ENCODE measurements at regions not wholly inside any gene's neighbourhood (a gene's known extent, or its start where the extent isn't known, plus 50 kb on each side); places are given as distances from the start of the nearest gene placed in this dataset.

GRCh38 chr5:110918683-110919082 lies 152.8 kb upstream of the TSLP start:
- 24 to 44% methylated on average over 1 of the region's 1 CpG for WGBS, 2 donors
- H3K4me1 ChIP-seq: peaks cover 0 to 23% (median 22%) of the 10 kb centered on the region in 4 donors
- DNase-seq: no peak
- no peaks in the 10 kb centered on the region for H3K9me3 ChIP-seq
- intact Hi-C loops (cut with DNase I): no loop called here
- H3K4me3 ChIP-seq: no peak overlapping the region
- H3K36me3 ChIP-seq: no peaks in the 10 kb centered on the region
- H3K27me3 ChIP-seq: no peaks in the 10 kb centered on the region
- TF ChIP-seq EP300 (IDR thresholded peaks at IDR 0.05): no peak
- TF ChIP-seq POLR2A (IDR thresholded peaks at IDR 0.05): no peak
- no peak for TF ChIP-seq POLR2AphosphoS5 (IDR thresholded peaks at IDR 0.05)
- TF ChIP-seq CTCF (IDR thresholded peaks at IDR 0.05): no peak
- no peak overlapping the region for H3K27ac ChIP-seq

GRCh38 chr5:110923971-110924370 lies 147.5 kb upstream of the TSLP start:
- no peak overlapping the region for H3K27ac ChIP-seq
- no peaks in the 10 kb centered on the region for H3K9me3 ChIP-seq
- intact Hi-C loops (cut with DNase I): no loop called here
- WGBS, 2 donors: 92 to 93% methylated on average over 1 of the region's 1 CpG
- no peak for DNase-seq
- H3K27me3 ChIP-seq: no peaks in the 10 kb centered on the region
- TF ChIP-seq POLR2AphosphoS5 (IDR thresholded peaks at IDR 0.05) (no peak), POLR2A (IDR thresholded peaks at IDR 0.05) (no peak), EP300 (IDR thresholded peaks at IDR 0.05) (no peak), CTCF (IDR thresholded peaks at IDR 0.05) (no peak)
- no peak overlapping the region for H3K4me3 ChIP-seq
- no peaks in the 10 kb centered on the region for H3K36me3 ChIP-seq
- no peaks in the 10 kb centered on the region for H3K4me1 ChIP-seq

GRCh38 chr5:110925398-110925797 lies 146.1 kb upstream of the TSLP start:
- 91% methylated on average over 2 of the region's 2 CpGs for WGBS, 2 donors
- no peaks in the 10 kb centered on the region for H3K4me1 ChIP-seq
- no peaks in the 10 kb centered on the region for H3K9me3 ChIP-seq
- TF ChIP-seq POLR2A (IDR thresholded peaks at IDR 0.05) (no peak), POLR2AphosphoS5 (IDR thresholded peaks at IDR 0.05) (no peak), CTCF (IDR thresholded peaks at IDR 0.05) (no peak), EP300 (IDR thresholded peaks at IDR 0.05) (no peak)
- no peak overlapping the region for H3K4me3 ChIP-seq
- H3K27me3 ChIP-seq: no peaks in the 10 kb centered on the region
- intact Hi-C loops (cut with DNase I): no loop called here
- H3K27ac ChIP-seq: no peak overlapping the region
- H3K36me3 ChIP-seq: no peaks in the 10 kb centered on the region
- DNase-seq: no peak

GRCh38 chr5:110925916-110926315 lies 145.6 kb upstream of the TSLP start:
- intact Hi-C loops (cut with DNase I): no loop called here
- Histone ChIP-seq H3K36me3 (no peaks in the 10 kb centered on the region), H3K27ac (no peak overlapping the region), H3K27me3 (no peaks in the 10 kb centered on the region), H3K9me3 (no peaks in the 10 kb centered on the region), H3K4me1 (no peaks in the 10 kb centered on the region), H3K4me3 (no peak overlapping the region)
- WGBS, 2 donors: 19 to 76% methylated on average over 1 of the region's 1 CpG
- DNase-seq: no peak
- TF ChIP-seq POLR2A (IDR thresholded peaks at IDR 0.05): no peak
- no peak for TF ChIP-seq POLR2AphosphoS5 (IDR thresholded peaks at IDR 0.05)
- no peak for TF ChIP-seq CTCF (IDR thresholded peaks at IDR 0.05)
- TF ChIP-seq EP300 (IDR thresholded peaks at IDR 0.05): no peak

GRCh38 chr5:110932755-110933488 lies 138.6 kb upstream of the TSLP start:
- WGBS, 2 donors: 49 to 77% methylated on average over 1 of the region's 1 CpG
- H3K4me3 ChIP-seq: no peak overlapping the region
- DNase-seq: no peak
- H3K36me3 ChIP-seq: no peaks in the 10 kb centered on the region
- intact Hi-C loops (cut with DNase I): no loop called here
- no peaks in the 10 kb centered on the region for H3K4me1 ChIP-seq
- no peaks in the 10 kb centered on the region for H3K27me3 ChIP-seq
- TF ChIP-seq CTCF (IDR thresholded peaks at IDR 0.05) (no peak), EP300 (IDR thresholded peaks at IDR 0.05) (no peak), POLR2A (IDR thresholded peaks at IDR 0.05) (no peak), POLR2AphosphoS5 (IDR thresholded peaks at IDR 0.05) (no peak)
- H3K9me3 ChIP-seq: no peaks in the 10 kb centered on the region
- H3K27ac ChIP-seq: no peak overlapping the region
